Mucosa of rectum (tissue), 2 donors: ENCODE measurements at regions not wholly inside any gene's neighbourhood (a gene's known extent, or its start where the extent isn't known, plus 50 kb on each side); places are given as distances from the start of the nearest gene placed in this dataset.

Experiments used
- H3K27ac ChIP-seq, 2 donors: one replicate each; pipeline ENCODE4 v1.7.0; 2013; ENCODE audit warnings: inconsistent platforms in 2 of 2, low read depth in 2 of 2, low read length in 2 of 2
- H3K27me3 ChIP-seq, 2 donors: one replicate each; pipeline ENCODE4 v1.7.0; 2013; ENCODE audit warnings: low read length in 2 of 2; ENCODE audit not compliant: control insufficient read depth in 2 of 2, insufficient read depth in 2 of 2
- H3K36me3 ChIP-seq, 2 donors: one replicate each; pipeline ENCODE4 v1.7.0; 2013; ENCODE audit warnings: low read length in 2 of 2; ENCODE audit not compliant: control insufficient read depth in 2 of 2, insufficient read depth in 2 of 2
- H3K4me1 ChIP-seq, 2 donors: one replicate each; pipeline ENCODE4 v1.7.0; 2013; ENCODE audit warnings: low read length in 2 of 2, mild to moderate bottlenecking in 1 of 2; ENCODE audit not compliant: control insufficient read depth in 2 of 2, insufficient read depth in 2 of 2
- H3K4me3 ChIP-seq, 2 donors: one replicate each; pipeline ENCODE4 v1.7.0; 2013; ENCODE audit warnings: low read length in 2 of 2
- H3K9ac ChIP-seq, 2 donors: one replicate each; pipeline ENCODE4 v1.7.0; 2013; ENCODE audit warnings: low read length in 2 of 2, low read depth in 1 of 2, mild to moderate bottlenecking in 1 of 2
- H3K9me3 ChIP-seq, 2 donors: one replicate each; pipeline ENCODE4 v1.7.0; 2013; ENCODE audit warnings: low read length in 2 of 2; ENCODE audit not compliant: control insufficient read depth in 2 of 2
- donor health status: healthy.
- donor health status: Normal muscosa, but diverticular disease.

GRCh38 chr6:114735025-114735735 lies 392.4 kb upstream of the HS3ST5 start:
- H3K4me3 ChIP-seq: no peak overlapping the region
- no peaks in the 10 kb centered on the region for H3K9me3 ChIP-seq
- no peaks in the 10 kb centered on the region for H3K4me1 ChIP-seq
- H3K9ac ChIP-seq: no peak overlapping the region
- no peak overlapping the region for H3K27ac ChIP-seq
- H3K36me3 ChIP-seq: no peaks in the 10 kb centered on the region
- no peaks in the 10 kb centered on the region for H3K27me3 ChIP-seq

- Histone ChIP-seq H3K4me3 (no peak overlapping the region), H3K27me3 (no peaks in the 10 kb centered on the region)
Observed at GRCh38 chr6:114733596-114733995, 390.8 kb upstream of the HS3ST5 start.

GRCh38 chr6:114718716-114719270 lies 376.0 kb upstream of the HS3ST5 start:
- H3K4me1 ChIP-seq: no peaks in the 10 kb centered on the region
- H3K27ac ChIP-seq: no peak overlapping the region
- H3K9me3 ChIP-seq: no peaks in the 10 kb centered on the region
- no peak overlapping the region for H3K9ac ChIP-seq
- H3K4me3 ChIP-seq: no peak overlapping the region
- no peaks in the 10 kb centered on the region for H3K36me3 ChIP-seq
- H3K27me3 ChIP-seq: no peaks in the 10 kb centered on the region

More at GRCh38 chr6:114733596-114733995, 390.8 kb upstream of the HS3ST5 start:
- H3K4me1 ChIP-seq: no peaks in the 10 kb centered on the region
- H3K9me3 ChIP-seq: no peaks in the 10 kb centered on the region
- no peak overlapping the region for H3K27ac ChIP-seq
- H3K9ac ChIP-seq: no peak overlapping the region
- H3K36me3 ChIP-seq: no peaks in the 10 kb centered on the region

- Histone ChIP-seq H3K4me3 (no peak overlapping the region), H3K4me1 (no peaks in the 10 kb centered on the region), H3K9ac (no peak overlapping the region), H3K36me3 (no peaks in the 10 kb centered on the region), H3K9me3 (no peaks in the 10 kb centered on the region), H3K27ac (no peak overlapping the region), H3K27me3 (no peaks in the 10 kb centered on the region)
Observed at GRCh38 chr6:114718186-114718585, 375.4 kb upstream of the HS3ST5 start.

- no peak overlapping the region for H3K27ac ChIP-seq
- no peaks in the 10 kb centered on the region for H3K9me3 ChIP-seq
- no peaks in the 10 kb centered on the region for H3K36me3 ChIP-seq
- H3K9ac ChIP-seq: no peak overlapping the region
- H3K4me1 ChIP-seq: no peaks in the 10 kb centered on the region
- no peaks in the 10 kb centered on the region for H3K27me3 ChIP-seq
- no peak overlapping the region for H3K4me3 ChIP-seq
Observed at GRCh38 chr6:114714836-114715507, 372.1 kb upstream of the HS3ST5 start.

- Histone ChIP-seq H3K27me3 (no peaks in the 10 kb centered on the region), H3K4me3 (no peak overlapping the region), H3K36me3 (no peaks in the 10 kb centered on the region), H3K9ac (no peak overlapping the region), H3K4me1 (no peaks in the 10 kb centered on the region), H3K27ac (no peak overlapping the region), H3K9me3 (no peaks in the 10 kb centered on the region)
Observed at GRCh38 chr6:114713690-114714089, 370.9 kb upstream of the HS3ST5 start.

GRCh38 chr6:114712129-114712662 lies 369.4 kb upstream of the HS3ST5 start:
- no peak overlapping the region for H3K9ac ChIP-seq
- H3K27ac ChIP-seq: no peak overlapping the region

GRCh38 chr6:114707081-114707620 lies 364.3 kb upstream of the HS3ST5 start:
- Histone ChIP-seq H3K9me3 (no peaks in the 10 kb centered on the region), H3K27ac (no peak overlapping the region), H3K36me3 (no peaks in the 10 kb centered on the region), H3K4me3 (no peak overlapping the region), H3K4me1 (no peaks in the 10 kb centered on the region), H3K27me3 (no peaks in the 10 kb centered on the region), H3K9ac (no peak overlapping the region)

More at GRCh38 chr6:114712129-114712662, 369.4 kb upstream of the HS3ST5 start:
- Histone ChIP-seq H3K4me3 (no peak overlapping the region), H3K27me3 (no peaks in the 10 kb centered on the region), H3K9me3 (no peaks in the 10 kb centered on the region), H3K4me1 (no peaks in the 10 kb centered on the region), H3K36me3 (no peaks in the 10 kb centered on the region)

GRCh38 chr6:114690625-114691024 lies 347.8 kb upstream of the HS3ST5 start:
- Histone ChIP-seq H3K36me3 (no peaks in the 10 kb centered on the region), H3K9me3 (no peaks in the 10 kb centered on the region), H3K4me3 (no peak overlapping the region), H3K9ac (no peak overlapping the region), H3K27me3 (no peaks in the 10 kb centered on the region), H3K27ac (no peak overlapping the region), H3K4me1 (no peaks in the 10 kb centered on the region)

GRCh38 chr6:114659513-114659912 lies 316.7 kb upstream of the HS3ST5 start:
- H3K27me3 ChIP-seq: no peaks in the 10 kb centered on the region
- no peaks in the 10 kb centered on the region for H3K9me3 ChIP-seq
- no peak overlapping the region for H3K9ac ChIP-seq
- H3K27ac ChIP-seq: no peak overlapping the region
- no peak overlapping the region for H3K4me3 ChIP-seq
- H3K4me1 ChIP-seq: no peaks in the 10 kb centered on the region
- no peaks in the 10 kb centered on the region for H3K36me3 ChIP-seq
